CD8-positive, alpha-beta memory T cell (primary cell): ENCODE measurements at regions not wholly inside any gene's neighbourhood (a gene's known extent, or its start where the extent isn't known, plus 50 kb on each side); places are given as distances from the start of the nearest gene placed in this dataset.
"Not testable (repeated sequence)": the region's sequence is repeated elsewhere in the genome, so short reads cannot be mapped to it uniquely, and the experiment has no call there.

Experiments used
- CTCF ChIA-PET: fragments of 350-600 bp; sonication (Branson Sonifier 250); formaldehyde crosslinking; loops from one replicate; lab custom pipeline; 2021; ENCODE audit warnings: antibody characterized with exemption; lab: Charles Lee
- POLR2A ChIA-PET: fragments of 350-600 bp; sonication (Branson Sonifier 250); formaldehyde crosslinking; loops from one replicate; lab custom pipeline; 2021; ENCODE audit warnings: antibody characterized with exemption; lab: Charles Lee
- DNase-seq, 5 donors: peaks; one replicate each; pipeline versions ENCODE4 v3.0.0 to v3.0.0-alpha.2; 2020 to 2022; ENCODE audit warnings: mixed read lengths in 1 of 5
- H3K27ac ChIP-seq: one replicate; pipeline ENCODE4 v1.7.0; 2013; ENCODE audit warnings: low read depth, mild to moderate bottlenecking, low read length, moderate library complexity
- H3K27me3 ChIP-seq: 2 replicates; pipeline ENCODE4 v1.7.0; 2013; ENCODE audit warnings: low read length, mild to moderate bottlenecking; ENCODE audit not compliant: insufficient read depth, poor library complexity, severe bottlenecking
- H3K36me3 ChIP-seq: 2 replicates; pipeline ENCODE4 v1.7.0; 2013; ENCODE audit warnings: mild to moderate bottlenecking, low read length, moderate library complexity; ENCODE audit not compliant: insufficient read depth
- H3K4me1 ChIP-seq: 2 replicates; pipeline ENCODE4 v1.7.0; 2013; ENCODE audit warnings: mild to moderate bottlenecking, low read length, moderate library complexity; ENCODE audit not compliant: insufficient read depth
- H3K4me3 ChIP-seq: 2 replicates; pipeline ENCODE4 v1.7.0; 2013; ENCODE audit warnings: mild to moderate bottlenecking, low read length
- H3K9me3 ChIP-seq: 2 replicates; pipeline ENCODE4 v1.7.0; 2013; ENCODE audit warnings: mild to moderate bottlenecking, low read length
- H3K27ac Mint-ChIP-seq, 8 donors: one replicate each; pipeline ENCODE4 v1.8.0; 2020 to 2021; ENCODE audit warnings: mixed read lengths in 8 of 8, mild to moderate bottlenecking in 6 of 8, inconsistent platforms in 3 of 8, moderate library complexity in 3 of 8
- H3K27me3 Mint-ChIP-seq, 2 donors: one replicate each; pipeline ENCODE4 v1.8.0; 2020 to 2021; ENCODE audit warnings: mixed read lengths in 2 of 2, mild to moderate bottlenecking in 1 of 2, moderate library complexity in 1 of 2
- H3K36me3 Mint-ChIP-seq, 3 donors: one replicate each; pipeline ENCODE4 v1.8.0; 2020 to 2021; ENCODE audit warnings: mixed read lengths in 3 of 3, inconsistent platforms in 1 of 3, mild to moderate bottlenecking in 1 of 3
- H3K4me1 Mint-ChIP-seq, 3 donors: one replicate each; pipeline ENCODE4 v1.8.0; 2020 to 2021; ENCODE audit warnings: mixed read lengths in 3 of 3, inconsistent platforms in 1 of 3, mild to moderate bottlenecking in 1 of 3
- H3K4me3 Mint-ChIP-seq, 7 donors: one replicate each; pipeline ENCODE4 v1.8.0; 2020 to 2021; ENCODE audit warnings: mixed read lengths in 7 of 7, mild to moderate bottlenecking in 6 of 7, moderate library complexity in 4 of 7, inconsistent platforms in 2 of 7
- H3K9me3 Mint-ChIP-seq, 5 donors: one replicate each; pipeline ENCODE4 v1.8.0; 2020 to 2022; ENCODE audit warnings: mixed read lengths in 5 of 5, mild to moderate bottlenecking in 3 of 5, moderate library complexity in 2 of 5, inconsistent platforms in 1 of 5

DNA sequence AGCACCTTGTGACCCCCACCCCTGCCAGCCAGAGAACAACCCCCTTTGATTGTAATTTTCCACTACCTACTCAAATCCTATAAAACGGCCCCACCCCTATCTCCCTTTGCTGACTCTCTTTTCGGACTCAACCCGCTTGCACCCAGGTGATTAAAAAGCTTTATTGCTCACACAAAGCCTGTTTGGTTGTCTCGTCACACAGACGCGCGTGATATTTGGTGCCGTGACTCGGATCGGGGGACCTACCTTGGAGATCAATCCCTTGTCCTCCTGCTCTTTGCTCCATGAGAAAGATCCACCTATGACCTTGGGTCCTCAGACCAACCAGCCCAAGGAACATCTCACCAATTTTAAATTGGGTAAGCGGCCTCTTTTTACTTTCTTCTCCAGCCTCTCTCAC is 995.0 kb upstream of the LCORL start:
- H3K27me3 Mint-ChIP-seq, CTCF ChIA-PET, H3K4me1 Mint-ChIP-seq, H3K4me1 ChIP-seq, H3K27me3 ChIP-seq, DNase-seq, H3K27ac ChIP-seq, H3K27ac Mint-ChIP-seq, H3K4me3 ChIP-seq, H3K36me3 Mint-ChIP-seq, POLR2A ChIA-PET, H3K36me3 ChIP-seq, H3K9me3 ChIP-seq: not testable (repeated sequence)
- peak overlapping the region in 1 of 7 donors; percentile 61 for H3K4me3 Mint-ChIP-seq
- peaks cover 0 to 25% (median 7%) of the 10 kb centered on the region in 5 donors for H3K9me3 Mint-ChIP-seq

DNA sequence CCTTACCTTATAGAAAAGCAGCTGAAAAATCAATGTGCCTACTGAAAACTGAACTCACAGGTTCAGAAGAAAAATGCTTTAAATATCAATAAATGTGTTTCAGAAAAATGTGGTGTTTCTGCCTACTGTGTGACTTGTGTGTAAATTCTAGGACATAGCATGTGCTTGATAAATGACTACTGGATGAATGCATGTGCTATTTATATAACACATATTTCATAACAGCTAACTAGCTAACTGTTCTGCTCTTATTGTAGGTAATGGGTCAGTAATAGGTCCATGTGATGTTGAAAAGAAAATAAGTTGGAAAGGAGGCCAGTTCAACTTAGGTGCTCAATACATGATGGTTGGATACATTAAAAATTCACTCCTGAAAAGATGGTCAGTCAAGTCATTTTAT is 993.0 kb upstream of the LCORL start:
- H3K9me3 Mint-ChIP-seq: peaks cover 0 to 17% (median 10%) of the 10 kb centered on the region in 5 donors
- H3K4me3 ChIP-seq: no peak overlapping the region
- H3K27ac Mint-ChIP-seq: no peak overlapping the region
- no peaks in the 10 kb centered on the region for H3K36me3 Mint-ChIP-seq
- POLR2A ChIA-PET: no interaction called here
- CTCF ChIA-PET: no interaction called here
- no peaks in the 10 kb centered on the region for H3K27me3 ChIP-seq
- no peaks in the 10 kb centered on the region for H3K36me3 ChIP-seq
- H3K4me3 Mint-ChIP-seq: no peak overlapping the region
- H3K4me1 ChIP-seq: no peaks in the 10 kb centered on the region
- no peaks in the 10 kb centered on the region for H3K9me3 ChIP-seq
- DNase-seq: no peak
- H3K27me3 Mint-ChIP-seq: no peaks in the 10 kb centered on the region
- no peaks in the 10 kb centered on the region for H3K4me1 Mint-ChIP-seq
- H3K27ac ChIP-seq: no peak overlapping the region

DNA sequence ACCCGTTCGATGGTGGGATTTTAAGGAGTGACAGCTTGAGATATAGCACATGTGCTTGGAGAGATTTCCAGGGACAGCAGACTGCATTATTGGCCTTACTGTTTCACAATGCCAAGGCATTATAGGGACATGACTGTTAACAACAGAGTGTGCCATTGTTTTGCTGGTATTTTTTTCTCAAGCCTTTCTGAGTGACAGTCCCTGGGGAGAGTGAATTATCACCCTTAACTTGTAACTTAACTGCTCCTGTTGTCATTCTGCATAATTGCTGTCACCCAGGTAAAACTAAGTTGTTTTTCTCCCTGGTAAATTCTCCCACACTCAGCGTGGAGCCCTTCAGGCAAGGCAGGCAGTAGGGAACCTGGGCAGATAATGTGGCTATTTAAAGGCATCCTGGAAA is 989.2 kb upstream of the LCORL start:
- H3K36me3 Mint-ChIP-seq: no peaks in the 10 kb centered on the region
- H3K4me3 Mint-ChIP-seq: no peak overlapping the region
- POLR2A ChIA-PET: no interaction called here

DNA sequence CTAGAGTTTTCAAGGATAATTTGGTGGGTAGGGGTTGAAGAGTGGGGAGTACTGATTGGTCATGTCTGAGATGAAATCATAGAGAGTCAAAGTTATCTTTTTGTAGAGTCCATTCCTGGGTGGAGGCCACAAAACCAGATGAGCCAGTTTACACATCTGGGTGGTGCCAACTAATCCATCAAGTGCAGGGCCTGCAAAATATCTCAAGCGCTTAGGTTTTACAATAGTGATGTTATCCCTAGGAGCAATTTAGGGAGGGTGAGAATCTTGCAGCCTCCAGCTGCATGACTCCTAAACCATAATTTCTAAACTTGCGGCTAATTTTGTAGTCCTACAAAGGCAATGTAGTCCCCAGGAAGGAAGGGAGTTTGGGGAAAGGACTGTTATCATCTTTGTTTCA is 988.3 kb upstream of the LCORL start:
- no peaks in the 10 kb centered on the region for H3K4me1 ChIP-seq
- H3K4me3 Mint-ChIP-seq: no peak overlapping the region
- DNase-seq: no peak
- peaks cover 3 to 23% (median 12%) of the 10 kb centered on the region in 5 donors for H3K9me3 Mint-ChIP-seq
- no peak overlapping the region for H3K27ac Mint-ChIP-seq
- no peak overlapping the region for H3K27ac ChIP-seq
- H3K36me3 ChIP-seq: no peaks in the 10 kb centered on the region
- H3K27me3 Mint-ChIP-seq: no peaks in the 10 kb centered on the region
- no peaks in the 10 kb centered on the region for H3K27me3 ChIP-seq
- no peaks in the 10 kb centered on the region for H3K36me3 Mint-ChIP-seq
- no peaks in the 10 kb centered on the region for H3K9me3 ChIP-seq
- ChIA-PET CTCF (no interaction called here), POLR2A (no interaction called here)
- no peaks in the 10 kb centered on the region for H3K4me1 Mint-ChIP-seq
- no peak overlapping the region for H3K4me3 ChIP-seq

More for the DNA sequence above, 989.2 kb upstream of the LCORL start:
- Mint-ChIP-seq H3K27ac (no peak overlapping the region), H3K9me3 (peaks cover 3 to 23% (median 10%) of the 10 kb centered on the region in 5 donors), H3K4me1 (no peaks in the 10 kb centered on the region), H3K27me3 (no peaks in the 10 kb centered on the region)
- no peak for DNase-seq
- Histone ChIP-seq H3K9me3 (no peaks in the 10 kb centered on the region), H3K27ac (no peak overlapping the region), H3K4me1 (no peaks in the 10 kb centered on the region), H3K4me3 (no peak overlapping the region), H3K36me3 (no peaks in the 10 kb centered on the region), H3K27me3 (no peaks in the 10 kb centered on the region)
- CTCF ChIA-PET: no interaction called here

DNA sequence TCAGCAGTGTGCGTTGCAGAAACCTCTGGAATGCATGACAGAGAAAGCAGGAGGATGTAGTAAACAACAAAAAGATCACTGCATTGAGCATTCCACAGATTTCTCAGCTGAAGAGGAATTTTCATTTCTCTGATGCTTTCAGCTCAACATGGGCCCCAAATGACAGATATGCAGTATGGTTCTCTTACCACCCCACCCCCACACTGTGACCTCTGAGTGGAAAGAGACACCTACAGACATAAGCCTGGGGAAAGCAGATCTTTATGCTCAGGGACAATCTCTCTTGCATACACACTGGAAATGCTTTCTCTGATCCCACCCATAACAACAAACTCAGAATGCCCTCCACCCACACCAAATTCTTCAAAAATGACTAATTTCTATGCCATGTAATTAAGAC is 983.7 kb upstream of the LCORL start:
- Histone ChIP-seq H3K27ac (no peak overlapping the region), H3K4me1 (no peaks in the 10 kb centered on the region), H3K4me3 (no peak overlapping the region), H3K9me3 (no peaks in the 10 kb centered on the region), H3K36me3 (no peaks in the 10 kb centered on the region), H3K27me3 (no peaks in the 10 kb centered on the region)
- H3K36me3 Mint-ChIP-seq: no peaks in the 10 kb centered on the region
- H3K27me3 Mint-ChIP-seq: no peaks in the 10 kb centered on the region
- H3K4me3 Mint-ChIP-seq: no peak overlapping the region
- ChIA-PET CTCF (no interaction called here), POLR2A (no interaction called here)
- no peaks in the 10 kb centered on the region for H3K4me1 Mint-ChIP-seq
- H3K27ac Mint-ChIP-seq: no peak overlapping the region
- peaks cover 3 to 29% (median 16%) of the 10 kb centered on the region in 5 donors for H3K9me3 Mint-ChIP-seq
- DNase-seq: no peak

DNA sequence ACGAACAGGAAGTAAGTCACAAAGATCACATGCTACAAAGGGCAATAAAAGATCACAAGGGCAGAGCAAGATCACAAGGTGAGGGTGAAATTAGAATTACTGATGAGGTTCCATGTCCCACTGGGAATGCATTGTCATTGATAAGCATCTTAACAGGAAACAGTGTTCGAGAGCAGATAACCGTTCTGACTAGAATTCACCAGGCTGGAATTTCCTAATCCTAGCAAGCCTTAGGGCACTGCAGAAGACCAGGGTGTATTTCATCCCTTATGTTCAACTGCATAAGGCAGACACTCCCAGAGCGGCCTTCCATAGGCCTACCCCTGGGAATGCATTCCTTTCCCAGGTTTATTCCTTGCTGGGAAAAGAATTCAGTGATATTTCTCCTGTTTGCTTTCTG is 980.6 kb upstream of the LCORL start:
- no peak overlapping the region for H3K27ac Mint-ChIP-seq
- no peaks in the 10 kb centered on the region for H3K27me3 Mint-ChIP-seq
- peaks cover 4 to 37% (median 10%) of the 10 kb centered on the region in 5 donors for H3K9me3 Mint-ChIP-seq
- Histone ChIP-seq H3K36me3 (no peaks in the 10 kb centered on the region), H3K27ac (no peak overlapping the region), H3K4me3 (no peak overlapping the region), H3K27me3 (no peaks in the 10 kb centered on the region), H3K4me1 (no peaks in the 10 kb centered on the region), H3K9me3 (no peaks in the 10 kb centered on the region)
- no peak overlapping the region for H3K4me3 Mint-ChIP-seq
- H3K4me1 Mint-ChIP-seq: no peaks in the 10 kb centered on the region
- no peaks in the 10 kb centered on the region for H3K36me3 Mint-ChIP-seq
- ChIA-PET POLR2A (no interaction called here), CTCF (no interaction called here)
- DNase-seq: no peak

DNA sequence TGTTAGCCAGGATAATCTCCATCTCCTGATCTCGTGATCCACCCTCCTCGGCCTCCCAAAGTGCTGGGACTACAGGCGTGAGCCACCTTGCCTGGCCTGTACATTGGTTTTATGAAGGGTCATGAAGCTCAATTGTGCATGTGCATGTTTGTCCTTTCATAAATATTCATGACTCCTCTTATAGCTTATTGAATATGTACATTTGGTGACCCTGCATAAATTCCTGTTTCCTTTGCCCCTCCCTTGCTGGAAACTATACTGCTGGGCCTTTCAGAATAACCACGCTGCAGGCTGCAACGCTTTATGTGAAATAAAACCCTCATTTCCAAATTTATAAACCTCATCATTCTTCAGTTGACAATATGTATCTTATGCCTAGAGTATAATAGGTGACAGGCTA is 978.0 kb upstream of the LCORL start:
- no peak overlapping the region for H3K4me3 ChIP-seq
- H3K4me3 Mint-ChIP-seq: no peak overlapping the region
- CTCF ChIA-PET: no interaction called here
- H3K27ac ChIP-seq: no peak overlapping the region
- no peak for DNase-seq
- H3K4me1 ChIP-seq: no peaks in the 10 kb centered on the region
- no peaks in the 10 kb centered on the region for H3K4me1 Mint-ChIP-seq
- no peaks in the 10 kb centered on the region for H3K27me3 Mint-ChIP-seq
- no peaks in the 10 kb centered on the region for H3K9me3 ChIP-seq
- H3K36me3 Mint-ChIP-seq: no peaks in the 10 kb centered on the region
- no peaks in the 10 kb centered on the region for H3K36me3 ChIP-seq
- no peaks in the 10 kb centered on the region for H3K27me3 ChIP-seq
- peaks cover 4 to 31% (median 17%) of the 10 kb centered on the region in 5 donors for H3K9me3 Mint-ChIP-seq
- POLR2A ChIA-PET: no interaction called here
- no peak overlapping the region for H3K27ac Mint-ChIP-seq

DNA sequence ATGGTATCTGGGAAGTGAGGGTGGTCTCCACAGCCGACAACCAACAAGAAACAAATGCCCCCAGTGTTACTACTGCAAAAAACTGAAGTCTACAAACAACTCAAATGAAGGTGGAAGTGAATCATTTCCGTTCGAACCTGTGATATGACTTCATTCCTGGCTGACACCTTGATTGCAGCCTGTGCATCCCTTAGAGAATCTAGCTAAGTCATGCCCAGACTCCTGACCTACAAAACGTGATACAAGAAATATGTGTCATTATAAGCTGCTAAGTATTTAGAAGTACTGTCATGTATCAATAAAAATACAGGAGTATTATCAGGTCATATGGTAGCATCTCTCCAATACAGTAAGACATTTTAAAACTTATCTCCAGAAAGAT is 959.7 kb upstream of the LCORL start:
- H3K27ac Mint-ChIP-seq: no peak overlapping the region
- no peaks in the 10 kb centered on the region for H3K27me3 ChIP-seq
- no peak overlapping the region for H3K27ac ChIP-seq
- no peaks in the 10 kb centered on the region for H3K9me3 ChIP-seq
- H3K4me3 ChIP-seq: no peak overlapping the region
- H3K27me3 Mint-ChIP-seq: no peaks in the 10 kb centered on the region
- H3K4me1 Mint-ChIP-seq: no peaks in the 10 kb centered on the region
- H3K36me3 ChIP-seq: no peaks in the 10 kb centered on the region
- no peaks in the 10 kb centered on the region for H3K36me3 Mint-ChIP-seq
- no peak overlapping the region for H3K4me3 Mint-ChIP-seq
- peaks cover 0 to 16% (median 10%) of the 10 kb centered on the region in 5 donors for H3K9me3 Mint-ChIP-seq
- DNase-seq: no peak
- H3K4me1 ChIP-seq: no peaks in the 10 kb centered on the region
- CTCF ChIA-PET: no interaction called here
- POLR2A ChIA-PET: no interaction called here
